ENCODE measurements at regions not wholly inside any gene's neighbourhood (a gene's known extent, or its start where the extent isn't known, plus 50 kb on each side); places are given as distances from the start of the nearest gene placed in this dataset.

DNA sequence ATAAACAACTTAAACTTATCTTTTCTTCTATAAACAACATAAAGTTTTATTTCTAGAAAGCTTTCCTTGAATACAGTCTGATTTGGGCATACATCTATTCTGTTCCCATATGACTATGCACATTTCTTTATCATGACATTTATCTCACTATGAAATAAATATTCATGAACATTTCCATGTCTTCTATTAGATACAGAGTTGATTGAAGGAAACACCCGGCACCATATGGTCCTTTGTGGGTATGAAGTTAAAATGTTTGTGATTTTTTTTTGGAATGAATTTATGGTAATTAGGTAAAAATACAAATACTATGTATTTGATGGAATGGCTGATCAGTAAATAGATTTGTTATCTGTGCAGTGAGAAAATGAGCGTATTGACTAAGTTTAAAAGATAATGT is 1209.8 kb upstream of the ACO1 start:
- Histone ChIP-seq H3K9ac (ENCODE audit: extremely low read depth, insufficient read length, low read length) (no peak overlapping the region), H3T11ph (ENCODE audit: low read length) (no peak overlapping the region), H3K79me2 (ENCODE audit: insufficient read depth, low read length) (no peaks in the 10 kb centered on the region), H4K8ac (replicated peaks; ENCODE audit: insufficient read length, low read depth, low read length) (no peak overlapping the region), H3K27ac (ENCODE audit: insufficient read length, low read depth, low read length) (no peak overlapping the region), H2BK20ac (ENCODE audit: low read depth, low read length, poor library complexity, severe bottlenecking) (no peak overlapping the region), H3K79me1 (ENCODE audit: insufficient read depth, low read depth, low read length, poor library complexity, severe bottlenecking) (no peaks in the 10 kb centered on the region), H4K5ac (ENCODE audit: insufficient read length, low read depth, low read length) (no peak overlapping the region), H2BK5ac (ENCODE audit: insufficient read length, low read length) (no peak overlapping the region), H2BK12ac (ENCODE audit: insufficient read length, low read depth, low read length) (no peak overlapping the region), H3K56ac (ENCODE audit: insufficient read length, low read depth, low read length) (no peak overlapping the region), H3K18ac (ENCODE audit: insufficient read length, low read depth, low read length) (no peak overlapping the region), H2BK15ac (ENCODE audit: low read depth, low read length) (no peak overlapping the region), H4K20me1 (ENCODE audit: control insufficient read depth, insufficient read depth, insufficient read length) (no peaks in the 10 kb centered on the region), H3K9me3 (ENCODE audit: control insufficient read depth, low read depth, low read length) (no peaks in the 10 kb centered on the region), H3K4me1 (ENCODE audit: insufficient read depth, low read length) (no peaks in the 10 kb centered on the region), H3K23me2 (ENCODE audit: insufficient read length, low read depth, low read length, poor library complexity, severe bottlenecking) (no peaks in the 10 kb centered on the region), H4K91ac (ENCODE audit: insufficient read length, low read depth, low read length) (no peak overlapping the region), H3K4ac (ENCODE audit: low read depth, low read length) (no peak overlapping the region), H2AFZ (ENCODE audit: low read length) (no peak overlapping the region), H3K27me3 (ENCODE audit: insufficient read depth, low read length) (no peaks in the 10 kb centered on the region), H3K23ac (ENCODE audit: insufficient read length, low read depth, low read length) (no peak overlapping the region), H2AK5ac (ENCODE audit: insufficient read length, low read length) (no peak overlapping the region), H2BK120ac (ENCODE audit: low read depth, low read length, poor library complexity, severe bottlenecking) (no peak overlapping the region), H3K14ac (ENCODE audit: insufficient read depth, low read length) (no peak overlapping the region), H3K4me2 (ENCODE audit: insufficient read depth, insufficient read length, low read length) (no peak overlapping the region)
- H3K27me3 Mint-ChIP-seq (ENCODE audit: low read depth), result no peaks in the 10 kb centered on the region
- H3K27ac Mint-ChIP-seq, result no peak overlapping the region
- H3K9me3 Mint-ChIP-seq, result no peaks in the 10 kb centered on the region
- no peak overlapping the region for H3K4me3 Mint-ChIP-seq
- no CpG with 5 or more reads among the region's 2 CpGs for WGBS (ENCODE audit: extremely low coverage, insufficient read length, low lambda C conversion rate)
- DNase-seq, result no peak
- TF ChIP-seq, protein P1, sequence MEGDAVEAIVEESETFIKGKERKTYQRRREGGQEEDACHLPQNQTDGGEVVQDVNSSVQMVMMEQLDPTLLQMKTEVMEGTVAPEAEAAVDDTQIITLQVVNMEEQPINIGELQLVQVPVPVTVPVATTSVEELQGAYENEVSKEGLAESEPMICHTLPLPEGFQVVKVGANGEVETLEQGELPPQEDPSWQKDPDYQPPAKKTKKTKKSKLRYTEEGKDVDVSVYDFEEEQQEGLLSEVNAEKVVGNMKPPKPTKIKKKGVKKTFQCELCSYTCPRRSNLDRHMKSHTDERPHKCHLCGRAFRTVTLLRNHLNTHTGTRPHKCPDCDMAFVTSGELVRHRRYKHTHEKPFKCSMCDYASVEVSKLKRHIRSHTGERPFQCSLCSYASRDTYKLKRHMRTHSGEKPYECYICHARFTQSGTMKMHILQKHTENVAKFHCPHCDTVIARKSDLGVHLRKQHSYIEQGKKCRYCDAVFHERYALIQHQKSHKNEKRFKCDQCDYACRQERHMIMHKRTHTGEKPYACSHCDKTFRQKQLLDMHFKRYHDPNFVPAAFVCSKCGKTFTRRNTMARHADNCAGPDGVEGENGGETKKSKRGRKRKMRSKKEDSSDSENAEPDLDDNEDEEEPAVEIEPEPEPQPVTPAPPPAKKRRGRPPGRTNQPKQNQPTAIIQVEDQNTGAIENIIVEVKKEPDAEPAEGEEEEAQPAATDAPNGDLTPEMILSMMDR (conservative IDR thresholded peaks at IDR 0.05), result no peak
- no peaks in the 10 kb centered on the region for H3K4me1 Mint-ChIP-seq
- no peaks in the 10 kb centered on the region for H3K36me3 Mint-ChIP-seq (ENCODE audit: insufficient read depth in 1 of 3, low read depth in 3 of 3)

Measured in H9 (cell line).